ENCODE measurements at regions not wholly inside any gene's neighbourhood (a gene's known extent, or its start where the extent isn't known, plus 50 kb on each side); places are given as distances from the start of the nearest gene placed in this dataset.

DNA sequence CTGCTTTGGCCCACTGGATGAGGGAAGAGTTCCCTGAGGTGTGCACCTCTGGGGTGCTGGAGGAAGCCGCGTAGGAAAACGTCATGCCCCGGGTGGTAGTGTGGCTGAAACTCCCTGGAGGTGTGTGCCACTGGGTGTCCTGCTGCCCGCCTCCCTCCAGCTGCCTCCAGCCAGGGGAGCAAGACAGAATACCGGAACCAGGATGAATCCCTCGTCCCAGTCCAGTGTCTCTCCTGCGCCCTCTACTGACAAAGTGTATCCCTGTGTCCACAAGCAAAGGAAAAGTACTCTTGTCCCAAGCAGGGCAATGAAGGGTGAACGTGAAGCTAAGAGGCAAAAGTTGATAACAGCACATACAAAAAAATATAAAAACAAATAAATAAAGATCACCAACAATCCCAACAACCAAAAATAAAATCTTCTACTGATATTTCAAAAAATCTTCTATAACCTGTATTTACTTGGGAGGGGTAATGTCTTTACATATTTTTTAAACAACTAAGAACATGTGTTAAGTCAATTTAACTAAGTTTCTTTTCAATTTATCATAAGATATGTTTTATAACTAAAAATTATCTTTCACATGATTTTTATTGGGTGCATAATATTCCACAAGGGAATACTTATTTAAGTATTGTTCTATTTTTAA lies 437.6 kb downstream of the MAFB start:
- TF ChIP-seq, protein P1, sequence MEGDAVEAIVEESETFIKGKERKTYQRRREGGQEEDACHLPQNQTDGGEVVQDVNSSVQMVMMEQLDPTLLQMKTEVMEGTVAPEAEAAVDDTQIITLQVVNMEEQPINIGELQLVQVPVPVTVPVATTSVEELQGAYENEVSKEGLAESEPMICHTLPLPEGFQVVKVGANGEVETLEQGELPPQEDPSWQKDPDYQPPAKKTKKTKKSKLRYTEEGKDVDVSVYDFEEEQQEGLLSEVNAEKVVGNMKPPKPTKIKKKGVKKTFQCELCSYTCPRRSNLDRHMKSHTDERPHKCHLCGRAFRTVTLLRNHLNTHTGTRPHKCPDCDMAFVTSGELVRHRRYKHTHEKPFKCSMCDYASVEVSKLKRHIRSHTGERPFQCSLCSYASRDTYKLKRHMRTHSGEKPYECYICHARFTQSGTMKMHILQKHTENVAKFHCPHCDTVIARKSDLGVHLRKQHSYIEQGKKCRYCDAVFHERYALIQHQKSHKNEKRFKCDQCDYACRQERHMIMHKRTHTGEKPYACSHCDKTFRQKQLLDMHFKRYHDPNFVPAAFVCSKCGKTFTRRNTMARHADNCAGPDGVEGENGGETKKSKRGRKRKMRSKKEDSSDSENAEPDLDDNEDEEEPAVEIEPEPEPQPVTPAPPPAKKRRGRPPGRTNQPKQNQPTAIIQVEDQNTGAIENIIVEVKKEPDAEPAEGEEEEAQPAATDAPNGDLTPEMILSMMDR (conservative IDR thresholded peaks at IDR 0.05; ENCODE audit: low read depth, low read length): peak; percentile 45; the same call in 1 of the 2 replicates
- TF ChIP-seq EZH2 (IDR thresholded peaks at IDR 0.05; ENCODE audit: low read length, unreplicated experiment): no peak
- TF ChIP-seq EZH2phosphoT487 (IDR thresholded peaks at IDR 0.05; ENCODE audit: borderline replicate concordance, low read length): no peak
